ENCODE measurements at regions not wholly inside any gene's neighbourhood (a gene's known extent, or its start where the extent isn't known, plus 50 kb on each side); places are given as distances from the start of the nearest gene placed in this dataset.

GRCh38 chr16:85337910-85338637 is 225.8 kb upstream of the CIBAR2 start:
- no peak overlapping the region for H3K9ac ChIP-seq (ENCODE audit: control insufficient read depth, extremely low read depth, insufficient read depth, low read length)
- no peaks in the 10 kb centered on the region for H3K36me3 ChIP-seq (ENCODE audit: control insufficient read depth in 2 of 2, extremely low read depth in 1 of 2, insufficient read depth in 2 of 2, low read length in 2 of 2)
- FAIRE-seq: no peak
- H3K79me2 ChIP-seq (ENCODE audit: control insufficient read depth, insufficient read depth, low read length): no peaks in the 10 kb centered on the region
- H3K27me3 ChIP-seq (ENCODE audit: control insufficient read depth, extremely low read depth, insufficient read depth, low read length): peaks cover 7% of the 10 kb centered on the region
- H3K9me1 ChIP-seq (ENCODE audit: control insufficient read depth, extremely low read depth, insufficient read depth, low read length): no peaks in the 10 kb centered on the region
- H3K4me1 ChIP-seq (ENCODE audit: control insufficient read depth, extremely low read depth, insufficient read depth, low read length): peaks cover 12% of the 10 kb centered on the region
- H2AFZ ChIP-seq (ENCODE audit: control insufficient read depth, low read length): no peak overlapping the region
- no peak for DNase-seq (ENCODE audit: low read depth, low spot score)
- no peak overlapping the region for H3K4me3 ChIP-seq (ENCODE audit: control insufficient read depth in 2 of 3, extremely low read depth in 1 of 3, insufficient read depth in 2 of 3, low read depth in 1 of 3, low read length in 3 of 3)
- no peak for TF ChIP-seq CTCF (optimal IDR thresholded peaks at IDR 0.05 in 1 of 3, IDR thresholded peaks at IDR 0.05 in 1 of 3, conservative IDR thresholded peaks at IDR 0.05 in 1 of 3; ENCODE audit: extremely low read depth in 1 of 3, insufficient read depth in 2 of 3, low read length in 3 of 3)
- H3K4me2 ChIP-seq (ENCODE audit: control insufficient read depth, extremely low read depth, insufficient read depth, low read depth, low read length): no peak overlapping the region
- H3K9me3 ChIP-seq (ENCODE audit: control insufficient read depth, low read depth, low read length): no peaks in the 10 kb centered on the region
- dilution Hi-C loops (cut with MboI; ENCODE audit: extremely low pct_ligation_motif_present, low sequenced_read_pairs): no loop called here
- peaks cover 2% of the 10 kb centered on the region for H4K20me1 ChIP-seq (ENCODE audit: control insufficient read depth, extremely low read depth, insufficient read depth, low read length)
- no peak overlapping the region for H3K27ac ChIP-seq (ENCODE audit: control insufficient read depth, insufficient read depth, low read length)

- no peak overlapping the region for H3K4me3 ChIP-seq (ENCODE audit: control insufficient read depth in 2 of 3, extremely low read depth in 1 of 3, insufficient read depth in 2 of 3, low read depth in 1 of 3, low read length in 3 of 3)
- FAIRE-seq: no peak
- H3K4me2 ChIP-seq (ENCODE audit: control insufficient read depth, extremely low read depth, insufficient read depth, low read depth, low read length): no peak overlapping the region
- H3K4me1 ChIP-seq (ENCODE audit: control insufficient read depth, extremely low read depth, insufficient read depth, low read length): peaks cover 12% of the 10 kb centered on the region
- no peak for TF ChIP-seq EZH2 (IDR thresholded peaks at IDR 0.05; ENCODE audit: low read length)
- no peak for TF ChIP-seq CTCF (optimal IDR thresholded peaks at IDR 0.05 in 1 of 3, IDR thresholded peaks at IDR 0.05 in 1 of 3, conservative IDR thresholded peaks at IDR 0.05 in 1 of 3; ENCODE audit: extremely low read depth in 1 of 3, insufficient read depth in 2 of 3, low read length in 3 of 3)
- no peaks in the 10 kb centered on the region for H3K36me3 ChIP-seq (ENCODE audit: control insufficient read depth in 2 of 2, extremely low read depth in 1 of 2, insufficient read depth in 2 of 2, low read length in 2 of 2)
- no peaks in the 10 kb centered on the region for H3K9me1 ChIP-seq (ENCODE audit: control insufficient read depth, extremely low read depth, insufficient read depth, low read length)
- no peak overlapping the region for H3K27ac ChIP-seq (ENCODE audit: control insufficient read depth, insufficient read depth, low read length)
- no peak overlapping the region for H2AFZ ChIP-seq (ENCODE audit: control insufficient read depth, low read length)
- no peaks in the 10 kb centered on the region for H3K9me3 ChIP-seq (ENCODE audit: control insufficient read depth, low read depth, low read length)
- peaks cover 2% of the 10 kb centered on the region for H4K20me1 ChIP-seq (ENCODE audit: control insufficient read depth, extremely low read depth, insufficient read depth, low read length)
- no peak overlapping the region for H3K9ac ChIP-seq (ENCODE audit: control insufficient read depth, extremely low read depth, insufficient read depth, low read length)
- no peaks in the 10 kb centered on the region for H3K79me2 ChIP-seq (ENCODE audit: control insufficient read depth, insufficient read depth, low read length)
- DNase-seq (ENCODE audit: low read depth, low spot score): no peak
- dilution Hi-C loops (cut with MboI; ENCODE audit: extremely low pct_ligation_motif_present, low sequenced_read_pairs): no loop called here
- peaks cover 10% of the 10 kb centered on the region for H3K27me3 ChIP-seq (ENCODE audit: control insufficient read depth, extremely low read depth, insufficient read depth, low read length)
These were observed 226.3 kb upstream of the CIBAR2 start for GRCh38 chr16:85338638-85338982.
